ENCODE measurements at regions not wholly inside any gene's neighbourhood (a gene's known extent, or its start where the extent isn't known, plus 50 kb on each side); places are given as distances from the start of the nearest gene placed in this dataset.

DNA sequence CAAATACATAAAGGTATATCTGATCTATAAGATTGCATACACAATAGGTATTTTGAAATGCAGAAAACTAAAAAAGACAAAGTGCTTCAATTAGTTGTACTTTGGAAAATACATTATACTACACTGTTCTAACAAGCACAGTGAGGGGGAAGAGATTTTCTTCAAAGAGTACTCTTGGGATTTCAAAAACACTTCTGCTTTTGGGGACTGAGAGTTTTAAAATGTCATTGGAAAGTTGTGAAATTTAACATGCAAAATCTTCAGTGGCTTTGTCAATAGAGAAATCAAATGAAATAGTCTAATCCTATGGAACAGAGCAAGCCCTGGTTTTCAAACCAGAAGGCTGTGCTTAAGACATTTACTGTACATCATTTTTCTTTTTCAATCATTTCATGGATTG is 322.2 kb upstream of the SEMA6D start:
- H3K9me3 ChIP-seq = no peaks in the 10 kb centered on the region
- no peaks in the 10 kb centered on the region for H3K36me3 ChIP-seq
- TF ChIP-seq, protein P1, sequence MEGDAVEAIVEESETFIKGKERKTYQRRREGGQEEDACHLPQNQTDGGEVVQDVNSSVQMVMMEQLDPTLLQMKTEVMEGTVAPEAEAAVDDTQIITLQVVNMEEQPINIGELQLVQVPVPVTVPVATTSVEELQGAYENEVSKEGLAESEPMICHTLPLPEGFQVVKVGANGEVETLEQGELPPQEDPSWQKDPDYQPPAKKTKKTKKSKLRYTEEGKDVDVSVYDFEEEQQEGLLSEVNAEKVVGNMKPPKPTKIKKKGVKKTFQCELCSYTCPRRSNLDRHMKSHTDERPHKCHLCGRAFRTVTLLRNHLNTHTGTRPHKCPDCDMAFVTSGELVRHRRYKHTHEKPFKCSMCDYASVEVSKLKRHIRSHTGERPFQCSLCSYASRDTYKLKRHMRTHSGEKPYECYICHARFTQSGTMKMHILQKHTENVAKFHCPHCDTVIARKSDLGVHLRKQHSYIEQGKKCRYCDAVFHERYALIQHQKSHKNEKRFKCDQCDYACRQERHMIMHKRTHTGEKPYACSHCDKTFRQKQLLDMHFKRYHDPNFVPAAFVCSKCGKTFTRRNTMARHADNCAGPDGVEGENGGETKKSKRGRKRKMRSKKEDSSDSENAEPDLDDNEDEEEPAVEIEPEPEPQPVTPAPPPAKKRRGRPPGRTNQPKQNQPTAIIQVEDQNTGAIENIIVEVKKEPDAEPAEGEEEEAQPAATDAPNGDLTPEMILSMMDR (IDR thresholded peaks at IDR 0.05) = no peak
- TF ChIP-seq POLR2A (IDR thresholded peaks at IDR 0.05) (no peak), EP300 (IDR thresholded peaks at IDR 0.05) (no peak)
- DNase-seq = no peak
- no peak overlapping the region for H3K27ac ChIP-seq
- no peaks in the 10 kb centered on the region for H3K27me3 ChIP-seq
- no peak overlapping the region for H3K4me3 ChIP-seq
- intact Hi-C loops (cut with DNase I) = no loop called here
- H3K4me1 ChIP-seq (ENCODE audit: insufficient read depth) = no peaks in the 10 kb centered on the region

DNA sequence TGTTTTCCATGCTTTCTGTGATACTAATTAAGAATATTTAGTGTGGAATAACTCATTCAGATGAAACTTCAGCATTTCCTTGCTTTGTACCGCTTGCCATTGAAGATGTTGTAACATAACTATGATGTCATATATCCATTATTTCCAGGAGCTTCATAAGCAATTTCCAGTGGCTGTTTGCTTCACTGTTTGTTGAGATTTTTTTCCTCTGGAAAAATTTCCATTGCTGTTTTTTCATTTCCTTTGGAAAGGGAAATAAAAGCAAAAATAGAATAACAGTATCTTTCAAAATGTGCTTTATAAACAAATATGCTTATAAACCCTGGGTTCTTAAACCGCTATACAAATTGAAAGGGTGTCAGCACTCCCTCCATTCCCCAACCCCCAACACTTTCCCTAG is 319.6 kb upstream of the SEMA6D start:
- Histone ChIP-seq H3K4me1 (ENCODE audit: insufficient read depth) (no peaks in the 10 kb centered on the region), H3K36me3 (no peaks in the 10 kb centered on the region), H3K4me3 (no peak overlapping the region), H3K9me3 (no peaks in the 10 kb centered on the region), H3K27me3 (no peaks in the 10 kb centered on the region), H3K27ac (no peak overlapping the region)
- TF ChIP-seq, protein P1 (IDR thresholded peaks at IDR 0.05) = no peak
- TF ChIP-seq POLR2A (IDR thresholded peaks at IDR 0.05) (no peak), EP300 (IDR thresholded peaks at IDR 0.05) (no peak)
- intact Hi-C loops (cut with DNase I) = no loop called here
- WGBS, 3 donors = 72 to 87% (median 74%) methylated on average over 2 of the region's 2 CpGs
- no peak for DNase-seq

DNA sequence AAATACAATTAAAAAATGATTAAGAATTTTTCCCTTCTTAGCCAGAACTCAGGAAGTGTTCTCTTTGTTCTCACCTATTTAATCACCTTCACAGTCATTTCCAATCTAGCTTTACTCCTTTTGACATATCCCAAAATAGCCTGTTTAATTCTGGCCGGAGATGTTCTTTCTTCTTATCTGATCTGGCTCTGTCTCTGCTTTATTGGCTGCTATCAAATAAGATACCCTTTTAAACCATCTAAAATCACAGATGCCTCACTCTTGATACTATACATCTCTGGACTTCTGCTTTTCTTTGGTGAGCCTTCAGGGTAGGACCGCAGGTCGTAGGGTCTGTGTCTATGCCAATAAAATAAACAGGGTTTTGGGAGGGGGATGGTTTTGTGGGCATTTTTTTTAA is 319.2 kb upstream of the SEMA6D start:
- no peaks in the 10 kb centered on the region for H3K36me3 ChIP-seq

DNA sequence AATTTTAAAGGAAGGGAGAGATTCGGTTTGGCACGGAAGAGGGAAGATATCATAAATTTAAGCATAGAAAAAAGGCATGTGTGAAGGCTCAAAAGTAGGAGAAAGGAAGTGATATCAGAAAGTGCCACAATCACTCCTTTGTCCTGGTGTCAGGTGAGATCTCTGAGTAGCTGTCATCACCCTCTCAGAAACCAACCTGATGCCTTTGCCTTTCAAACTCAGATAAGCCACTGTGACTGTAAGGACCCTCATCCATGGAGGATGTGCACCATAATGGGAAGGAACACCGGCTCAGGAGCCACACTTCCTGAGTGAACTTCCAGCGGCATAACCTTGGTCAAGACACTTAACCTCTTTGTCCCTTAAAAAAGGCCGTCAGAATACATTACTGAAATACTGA is 318.7 kb upstream of the SEMA6D start:
- Histone ChIP-seq H3K27ac (no peak overlapping the region), H3K4me1 (ENCODE audit: insufficient read depth) (no peaks in the 10 kb centered on the region), H3K36me3 (no peaks in the 10 kb centered on the region), H3K4me3 (no peak overlapping the region), H3K27me3 (no peaks in the 10 kb centered on the region), H3K9me3 (no peaks in the 10 kb centered on the region)
- 79 to 83% (median 81%) methylated on average over 5 of the region's 5 CpGs for WGBS, 3 donors
- DNase-seq = no peak
- TF ChIP-seq, protein P1 (IDR thresholded peaks at IDR 0.05) = no peak
- TF ChIP-seq POLR2A (IDR thresholded peaks at IDR 0.05) = no peak
- no peak for TF ChIP-seq EP300 (IDR thresholded peaks at IDR 0.05)
- intact Hi-C loops (cut with DNase I) = no loop called here

More for the DNA sequence above, 319.2 kb upstream of the SEMA6D start:
- no peak for DNase-seq
- H3K9me3 ChIP-seq = no peaks in the 10 kb centered on the region
- WGBS, 3 donors = 68 to 76% (median 72%) methylated on average over 3 of the region's 3 CpGs
- H3K27ac ChIP-seq = no peak overlapping the region
- no peaks in the 10 kb centered on the region for H3K4me1 ChIP-seq (ENCODE audit: insufficient read depth)
- no peak for TF ChIP-seq EP300 (IDR thresholded peaks at IDR 0.05)
- TF ChIP-seq, protein P1 (IDR thresholded peaks at IDR 0.05) = no peak
- TF ChIP-seq POLR2A (IDR thresholded peaks at IDR 0.05) = no peak
- H3K27me3 ChIP-seq = no peaks in the 10 kb centered on the region
- intact Hi-C loops (cut with DNase I) = no loop called here
- no peak overlapping the region for H3K4me3 ChIP-seq

DNA sequence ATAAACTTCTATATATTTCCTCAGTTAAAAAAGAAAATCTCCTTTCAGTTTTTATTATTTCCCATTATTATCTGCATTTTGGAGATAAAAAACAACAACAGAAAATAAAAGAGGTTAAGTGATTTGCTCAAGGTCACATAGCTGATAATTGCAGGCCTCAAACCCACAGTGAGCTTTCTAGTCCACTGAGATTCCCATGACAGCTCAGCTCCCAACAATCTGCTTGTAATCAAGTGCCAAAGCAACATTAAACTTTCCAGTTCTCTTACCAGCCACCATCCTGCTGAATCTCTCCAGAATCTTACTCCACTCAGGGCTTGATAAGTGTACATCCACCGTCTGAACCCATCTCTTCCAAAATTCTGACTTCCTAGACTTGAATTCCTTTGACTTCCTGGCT is 318.2 kb upstream of the SEMA6D start:
- TF ChIP-seq POLR2A (IDR thresholded peaks at IDR 0.05) (no peak), EP300 (IDR thresholded peaks at IDR 0.05) (no peak)
- TF ChIP-seq, protein P1 (IDR thresholded peaks at IDR 0.05) = no peak

More for the DNA sequence above, 318.2 kb upstream of the SEMA6D start:
- Histone ChIP-seq H3K27ac (no peak overlapping the region), H3K4me3 (no peak overlapping the region), H3K27me3 (no peaks in the 10 kb centered on the region), H3K36me3 (no peaks in the 10 kb centered on the region), H3K4me1 (ENCODE audit: insufficient read depth) (no peaks in the 10 kb centered on the region), H3K9me3 (no peaks in the 10 kb centered on the region)
- intact Hi-C loops (cut with DNase I) = no loop called here
- WGBS, 3 donors = 44 to 59% (median 54%) methylated on average over 1 of the region's 1 CpG
- DNase-seq = no peak
